ENCODE measurements at regions not wholly inside any gene's neighbourhood (a gene's known extent, or its start where the extent isn't known, plus 50 kb on each side); places are given as distances from the start of the nearest gene placed in this dataset.
A peak's percentile ranks its signal among the peaks of the same experiment; 100 is the strongest.

DNA sequence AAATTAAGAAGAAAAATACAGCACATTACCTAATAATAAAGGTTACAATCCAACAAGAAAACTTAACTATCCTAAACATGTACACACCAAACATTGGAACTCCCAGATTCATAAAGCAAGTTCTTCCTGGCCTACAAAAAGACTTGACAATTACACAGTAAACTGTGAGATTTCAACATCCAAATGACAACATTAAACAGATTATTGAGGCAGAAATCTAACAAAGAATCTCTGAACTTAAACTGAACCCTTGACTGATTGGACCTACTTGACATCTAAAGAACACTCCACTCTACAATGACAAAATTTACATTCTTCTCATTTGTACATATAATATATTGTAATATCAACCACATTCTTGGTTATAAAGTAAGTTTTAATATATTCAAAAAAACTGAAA lies 1341.3 kb downstream of the LRFN5 start:
- H3K9me3 ChIP-seq, result peaks cover 0 to 8% (median 0%) of the 10 kb centered on the region in 4 donors
- no peaks in the 10 kb centered on the region for H3K36me3 ChIP-seq
- H3K27me3 ChIP-seq, result no peaks in the 10 kb centered on the region
- no peaks in the 10 kb centered on the region for H3K4me1 ChIP-seq
- DNase-seq (ENCODE audit: extremely low spot score), result no peak
- intact Hi-C loops (cut with DNase I), result no loop called here
- no peak for TF ChIP-seq POLR2AphosphoS5 (IDR thresholded peaks at IDR 0.05)
- no peak for TF ChIP-seq POLR2A (IDR thresholded peaks at IDR 0.05; ENCODE audit: low read depth)
- TF ChIP-seq EP300 (IDR thresholded peaks at IDR 0.05), result no peak
- TF ChIP-seq, protein P1, sequence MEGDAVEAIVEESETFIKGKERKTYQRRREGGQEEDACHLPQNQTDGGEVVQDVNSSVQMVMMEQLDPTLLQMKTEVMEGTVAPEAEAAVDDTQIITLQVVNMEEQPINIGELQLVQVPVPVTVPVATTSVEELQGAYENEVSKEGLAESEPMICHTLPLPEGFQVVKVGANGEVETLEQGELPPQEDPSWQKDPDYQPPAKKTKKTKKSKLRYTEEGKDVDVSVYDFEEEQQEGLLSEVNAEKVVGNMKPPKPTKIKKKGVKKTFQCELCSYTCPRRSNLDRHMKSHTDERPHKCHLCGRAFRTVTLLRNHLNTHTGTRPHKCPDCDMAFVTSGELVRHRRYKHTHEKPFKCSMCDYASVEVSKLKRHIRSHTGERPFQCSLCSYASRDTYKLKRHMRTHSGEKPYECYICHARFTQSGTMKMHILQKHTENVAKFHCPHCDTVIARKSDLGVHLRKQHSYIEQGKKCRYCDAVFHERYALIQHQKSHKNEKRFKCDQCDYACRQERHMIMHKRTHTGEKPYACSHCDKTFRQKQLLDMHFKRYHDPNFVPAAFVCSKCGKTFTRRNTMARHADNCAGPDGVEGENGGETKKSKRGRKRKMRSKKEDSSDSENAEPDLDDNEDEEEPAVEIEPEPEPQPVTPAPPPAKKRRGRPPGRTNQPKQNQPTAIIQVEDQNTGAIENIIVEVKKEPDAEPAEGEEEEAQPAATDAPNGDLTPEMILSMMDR (IDR thresholded peaks at IDR 0.05), result no peak
- H3K4me3 ChIP-seq, result no peak overlapping the region
- no peak overlapping the region for H3K27ac ChIP-seq (replicated peaks in 1 of 4)

DNA sequence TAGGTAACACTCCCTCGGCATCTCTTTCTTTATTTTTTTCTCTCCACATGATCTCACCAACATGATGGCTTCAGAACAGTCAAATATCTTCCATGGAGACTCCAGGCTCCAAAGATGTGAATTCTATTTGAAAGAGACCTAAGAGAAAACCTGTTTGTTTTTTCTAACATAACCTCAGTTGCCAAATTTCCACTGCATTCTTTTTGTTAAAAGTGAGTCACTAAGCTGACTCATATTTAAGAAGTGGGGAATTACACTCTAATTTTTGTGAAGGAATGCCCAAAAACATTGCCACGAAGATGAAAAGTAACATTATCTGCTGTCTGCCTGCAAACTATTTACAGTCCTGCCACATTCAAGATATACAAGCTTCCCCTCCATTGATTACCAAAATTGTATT lies 1337.6 kb downstream of the LRFN5 start:
- no peaks in the 10 kb centered on the region for H3K9me3 ChIP-seq
- 52% methylated on average over 2 of the region's 2 CpGs for WGBS
- H3K4me3 ChIP-seq, result no peak overlapping the region
- TF ChIP-seq, protein P1 (IDR thresholded peaks at IDR 0.05), result no peak
- TF ChIP-seq POLR2A (IDR thresholded peaks at IDR 0.05; ENCODE audit: low read depth) (no peak), EP300 (IDR thresholded peaks at IDR 0.05) (no peak), POLR2AphosphoS5 (IDR thresholded peaks at IDR 0.05) (no peak)
- no peak for DNase-seq (ENCODE audit: extremely low spot score)
- intact Hi-C loops (cut with DNase I), result no loop called here
- no peaks in the 10 kb centered on the region for H3K27me3 ChIP-seq
- no peak overlapping the region for H3K27ac ChIP-seq (replicated peaks in 1 of 4)
- H3K36me3 ChIP-seq, result no peaks in the 10 kb centered on the region
- no peaks in the 10 kb centered on the region for H3K4me1 ChIP-seq

DNA sequence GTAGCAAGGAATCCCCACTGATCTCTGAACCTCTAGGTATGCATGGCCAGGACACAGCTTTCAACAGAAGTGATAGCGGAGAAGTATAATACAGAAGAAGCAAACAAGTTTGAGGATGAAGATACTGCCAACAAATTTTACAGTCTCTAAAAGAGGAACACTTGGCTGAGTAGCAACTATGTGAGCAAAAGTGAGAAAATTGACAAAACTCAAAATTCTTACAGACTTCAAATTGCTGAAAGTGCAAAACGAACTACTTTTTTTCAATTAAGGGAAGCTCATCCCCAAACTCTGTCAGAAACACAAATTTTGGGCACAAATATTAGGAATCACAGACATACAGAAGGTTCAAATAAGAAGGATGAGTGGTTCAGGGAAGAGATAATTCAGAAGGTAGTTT lies 1324.6 kb downstream of the LRFN5 start:
- no peaks in the 10 kb centered on the region for H3K4me1 ChIP-seq
- H3K4me3 ChIP-seq, result no peak overlapping the region
- intact Hi-C loops (cut with DNase I), result no loop called here

DNA sequence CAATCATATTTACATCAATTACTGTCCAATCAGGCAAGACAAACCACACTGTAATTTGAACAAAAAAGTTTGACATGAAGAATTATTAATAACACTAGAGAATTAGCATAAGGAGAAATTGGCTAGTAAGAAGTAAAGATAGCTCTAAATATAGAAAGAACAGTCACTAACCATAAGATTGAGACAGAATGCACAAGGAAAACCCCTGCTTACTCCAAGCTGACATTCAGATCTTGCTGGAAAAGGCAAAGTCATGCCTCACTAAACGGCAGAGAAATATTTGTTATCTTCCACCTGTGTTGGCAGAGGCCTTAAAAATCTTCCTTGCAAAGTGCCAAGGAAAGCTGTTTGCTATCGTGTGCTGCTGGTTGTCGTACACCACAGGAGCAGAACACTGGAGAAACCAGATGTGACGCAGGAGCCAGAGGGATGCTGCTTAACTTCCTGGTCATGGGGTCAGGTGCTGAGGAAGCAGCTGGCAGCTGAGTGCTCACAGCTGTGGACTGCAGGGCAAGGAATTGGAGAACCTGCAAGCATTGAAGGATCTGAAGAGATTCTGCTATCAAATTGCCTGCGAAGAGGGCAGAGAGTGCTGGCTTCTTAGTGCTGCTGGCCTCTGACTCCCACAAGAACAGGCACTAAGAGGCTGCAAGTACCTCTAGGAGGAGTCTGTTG lies 1323.3 kb downstream of the LRFN5 start:
- H3K27me3 ChIP-seq, result no peaks in the 10 kb centered on the region
- 15% methylated on average over 5 of the region's 5 CpGs for WGBS
- H3K27ac ChIP-seq (replicated peaks in 1 of 4), result no peak overlapping the region
- TF ChIP-seq POLR2A (IDR thresholded peaks at IDR 0.05; ENCODE audit: low read depth), result no peak
- no peak for TF ChIP-seq EP300 (IDR thresholded peaks at IDR 0.05)
- TF ChIP-seq, protein P1 (IDR thresholded peaks at IDR 0.05), result no peak
- TF ChIP-seq POLR2AphosphoS5 (IDR thresholded peaks at IDR 0.05), result peak; percentile 19 to 33
- no peaks in the 10 kb centered on the region for H3K36me3 ChIP-seq
- DNase-seq (ENCODE audit: extremely low spot score), result no peak
- no peaks in the 10 kb centered on the region for H3K4me1 ChIP-seq
- H3K4me3 ChIP-seq, result no peak overlapping the region
- intact Hi-C loops (cut with DNase I), result no loop called here
- no peaks in the 10 kb centered on the region for H3K9me3 ChIP-seq

More for the DNA sequence above, 1324.6 kb downstream of the LRFN5 start:
- DNase-seq (ENCODE audit: extremely low spot score), result no peak
- Histone ChIP-seq H3K27ac (replicated peaks in 1 of 4) (no peak overlapping the region), H3K27me3 (no peaks in the 10 kb centered on the region), H3K36me3 (no peaks in the 10 kb centered on the region), H3K9me3 (no peaks in the 10 kb centered on the region)
- TF ChIP-seq, protein P1 (IDR thresholded peaks at IDR 0.05), result no peak
- no peak for TF ChIP-seq EP300 (IDR thresholded peaks at IDR 0.05)
- no peak for TF ChIP-seq POLR2A (IDR thresholded peaks at IDR 0.05; ENCODE audit: low read depth)
- no peak for TF ChIP-seq POLR2AphosphoS5 (IDR thresholded peaks at IDR 0.05)
- 76% methylated on average over 2 of the region's 2 CpGs for WGBS

DNA sequence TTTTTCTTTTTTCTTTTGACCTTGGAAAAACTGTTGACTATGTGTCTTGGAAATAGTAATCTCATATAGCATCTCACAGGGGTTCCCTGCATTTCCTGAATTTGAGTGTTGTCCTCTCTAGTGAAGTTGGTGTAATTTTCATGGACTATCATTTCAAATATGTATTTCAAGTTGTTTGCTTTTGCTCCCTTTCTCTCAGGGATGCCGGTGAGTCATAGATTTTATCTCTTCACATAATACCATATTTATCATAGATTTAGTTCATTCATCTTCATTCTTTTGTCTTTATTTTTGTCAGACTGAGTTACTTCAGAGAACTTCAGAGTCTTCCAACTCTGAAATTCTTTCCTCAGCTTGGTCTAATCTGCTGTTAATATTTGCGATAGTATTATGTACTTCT lies 1320.6 kb downstream of the LRFN5 start:
- intact Hi-C loops (cut with DNase I), result no loop called here
- no peak for DNase-seq (ENCODE audit: extremely low spot score)
- Histone ChIP-seq H3K36me3 (no peaks in the 10 kb centered on the region), H3K4me1 (no peaks in the 10 kb centered on the region), H3K27ac (replicated peaks in 1 of 4) (no peak overlapping the region), H3K27me3 (no peaks in the 10 kb centered on the region), H3K4me3 (no peak overlapping the region), H3K9me3 (no peaks in the 10 kb centered on the region)
- TF ChIP-seq EP300 (IDR thresholded peaks at IDR 0.05) (no peak), POLR2AphosphoS5 (IDR thresholded peaks at IDR 0.05) (no peak), POLR2A (IDR thresholded peaks at IDR 0.05; ENCODE audit: low read depth) (no peak)
- TF ChIP-seq, protein P1 (IDR thresholded peaks at IDR 0.05), result no peak
- WGBS, result 97% methylated on average over 2 of the region's 2 CpGs
